DMS153 (cell line): ENCODE measurements at regions not wholly inside any gene's neighbourhood (a gene's known extent, or its start where the extent isn't known, plus 50 kb on each side); places are given as distances from the start of the nearest gene placed in this dataset.
"Not testable (repeated sequence)": the region's sequence is repeated elsewhere in the genome, so short reads cannot be mapped to it uniquely, and the experiment has no call there.

Experiments
- DNase-seq: peaks from one replicate; lab custom pipeline; 2025; lab: John Stamatoyannopoulos, UW

DNA sequence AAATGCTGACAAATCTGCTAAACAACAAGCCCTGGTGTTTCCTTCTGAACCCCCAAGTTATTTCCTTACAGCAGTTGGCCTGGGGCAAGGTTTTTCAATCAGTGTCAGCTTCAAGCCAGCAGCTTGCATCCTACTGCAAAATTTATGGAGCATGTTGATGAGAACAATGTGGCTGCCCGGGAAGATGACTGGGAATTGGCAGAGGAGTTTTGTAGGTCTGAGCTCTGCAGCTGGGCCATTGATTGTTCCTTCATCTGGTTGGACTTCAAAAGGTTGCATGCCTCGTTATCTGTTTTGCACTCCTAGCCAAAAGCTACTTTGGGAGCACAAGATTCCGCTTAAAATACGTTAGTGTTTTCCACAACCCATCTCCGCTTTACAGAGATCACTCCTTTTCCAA is 1030.3 kb upstream of the LCORL start:
- DNase-seq, result no peak

DNA sequence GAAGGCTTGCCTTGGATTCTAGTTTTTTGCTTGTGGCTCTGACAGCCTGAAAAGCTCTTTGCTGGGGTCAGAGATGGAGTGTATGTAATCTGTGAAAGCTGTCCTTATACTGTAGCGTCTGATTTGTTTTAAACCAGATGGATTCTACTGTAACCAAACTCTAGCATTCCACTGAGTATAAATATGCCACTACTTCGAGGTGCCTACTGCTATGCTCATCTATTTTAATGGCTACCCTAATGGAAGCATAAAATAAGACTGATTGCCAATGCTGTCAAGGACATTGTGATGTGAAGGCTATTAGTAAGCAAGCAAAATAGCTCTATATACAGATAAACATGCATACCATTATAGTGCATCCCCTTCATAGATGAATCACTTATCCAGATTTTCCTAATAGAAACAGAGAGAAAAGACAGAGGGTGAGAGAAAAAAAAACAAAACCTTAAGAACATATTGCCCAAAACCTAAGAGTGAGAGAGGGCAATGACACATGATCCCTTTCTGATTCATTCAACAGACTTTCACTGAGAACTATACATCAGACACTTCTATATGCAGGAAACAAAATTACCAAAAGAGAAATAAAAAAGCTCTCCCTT is 1025.8 kb upstream of the LCORL start:
- DNase-seq, result no peak

DNA sequence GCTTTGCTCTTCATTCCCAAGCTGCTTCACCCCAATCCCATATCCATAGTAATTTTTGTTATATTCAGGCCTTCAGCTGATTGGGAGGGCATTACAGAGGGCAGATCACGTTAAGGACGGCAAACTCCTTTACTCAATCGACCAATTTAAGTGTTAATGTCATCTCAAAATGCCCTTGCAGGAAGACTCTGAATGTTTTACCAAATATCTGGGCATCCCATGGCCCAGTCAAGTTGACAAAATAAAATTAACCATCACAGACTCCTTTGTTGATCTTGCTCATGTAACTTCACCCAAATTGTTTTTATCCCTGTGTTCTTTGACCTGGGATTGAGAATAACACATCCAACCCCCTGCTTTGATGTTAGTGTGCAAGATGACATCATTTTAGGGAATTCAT is 1018.3 kb upstream of the LCORL start:
- DNase-seq, result no peak

DNA sequence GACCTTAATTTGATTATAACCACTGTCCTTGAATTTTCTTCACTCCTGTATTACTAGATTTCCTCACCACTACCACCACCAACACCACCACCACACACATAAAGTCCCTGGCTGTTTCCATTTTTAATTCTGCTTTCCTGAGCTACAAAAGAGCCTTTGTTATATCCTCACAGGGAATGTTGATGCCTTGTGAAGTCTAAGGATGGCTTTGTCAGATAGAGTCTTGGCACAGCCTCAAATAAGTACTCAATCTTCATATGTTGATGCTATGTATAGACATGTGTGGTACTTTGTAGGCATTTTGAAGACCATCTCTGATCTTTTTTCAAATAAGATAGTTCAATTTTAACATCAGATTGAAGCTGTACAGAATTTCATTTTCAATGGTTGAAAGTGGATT is 1016.7 kb upstream of the LCORL start:
- no peak for DNase-seq

DNA sequence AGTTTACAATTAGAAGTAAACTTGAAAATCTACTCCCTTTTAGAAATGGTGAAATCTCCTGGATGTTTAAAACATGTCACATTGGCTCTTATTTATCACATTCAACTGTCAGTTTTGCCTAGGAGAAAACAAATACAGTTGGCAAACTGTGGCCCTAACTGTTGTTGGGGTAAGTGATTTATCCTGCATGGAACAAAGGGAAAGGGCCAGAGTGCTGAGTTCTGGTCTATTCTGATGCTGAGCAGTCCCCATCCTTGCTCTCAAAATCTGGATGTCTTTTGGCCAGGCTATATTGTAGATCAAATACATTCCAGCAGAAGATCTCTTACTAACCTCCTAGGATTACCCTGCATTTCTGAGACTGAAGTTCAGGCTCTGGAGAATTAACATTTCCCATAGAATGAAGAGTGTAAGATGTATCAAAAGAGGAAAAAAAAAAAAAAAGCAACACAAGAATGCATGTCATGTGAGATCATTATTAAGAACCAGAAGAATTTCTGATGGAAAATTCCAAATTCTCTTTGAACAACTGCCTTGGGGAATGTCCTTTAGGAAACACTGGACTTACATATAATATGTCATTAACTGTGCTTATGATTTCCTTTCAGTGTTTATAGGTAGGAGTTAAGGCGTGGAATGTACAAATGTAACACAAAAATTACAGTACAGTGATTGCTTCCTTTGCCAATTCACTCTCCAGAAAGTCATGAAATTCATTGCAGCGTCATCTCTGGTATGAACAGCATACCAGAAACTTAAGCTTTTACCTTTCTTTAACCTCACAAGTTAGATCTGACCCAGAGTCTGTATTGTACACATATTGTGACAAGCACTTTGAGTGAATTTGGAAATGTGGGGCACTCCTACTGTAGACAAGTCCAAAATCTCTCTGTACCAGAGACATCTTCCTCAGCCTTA is 1012.5 kb upstream of the LCORL start:
- DNase-seq, result no peak

DNA sequence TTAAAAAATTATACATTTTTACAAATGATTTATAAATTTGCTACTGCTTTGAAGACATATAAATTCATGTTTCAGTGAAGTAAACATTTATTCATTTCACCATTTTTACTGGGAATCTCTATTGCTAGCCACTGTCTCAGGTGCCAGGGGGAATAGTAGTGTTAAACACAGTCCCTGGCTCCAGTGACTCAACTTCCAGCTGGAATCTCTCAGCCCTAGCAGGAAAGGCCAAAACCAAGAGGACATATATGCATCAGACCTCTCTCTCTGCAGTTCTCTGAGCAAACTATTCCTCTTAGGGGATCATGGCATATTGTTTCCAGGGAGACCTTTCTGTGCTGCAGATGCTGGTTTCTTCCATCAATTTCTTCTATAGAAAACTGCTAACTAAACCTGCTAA is 1009.0 kb upstream of the LCORL start:
- no peak for DNase-seq

DNA sequence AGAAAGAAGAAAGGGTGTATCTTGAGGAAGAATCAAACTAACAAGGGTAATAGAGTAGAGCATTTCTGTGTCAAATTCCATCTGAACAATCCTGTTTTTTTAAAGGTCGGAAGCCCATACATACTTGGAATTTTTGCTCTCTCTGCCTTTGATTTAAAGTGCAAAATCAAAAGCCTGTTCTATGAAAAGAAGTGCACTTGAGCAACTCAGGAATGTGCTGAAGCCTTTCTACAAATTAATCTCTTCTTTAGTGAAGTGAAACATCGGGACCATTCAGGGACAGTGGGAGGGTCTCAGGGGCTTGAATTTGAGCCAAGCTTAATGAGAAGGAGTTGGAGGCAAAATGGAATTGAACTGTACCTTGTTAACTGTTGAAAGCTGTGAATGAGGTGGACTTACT is 1008.5 kb upstream of the LCORL start:
- no peak for DNase-seq

DNA sequence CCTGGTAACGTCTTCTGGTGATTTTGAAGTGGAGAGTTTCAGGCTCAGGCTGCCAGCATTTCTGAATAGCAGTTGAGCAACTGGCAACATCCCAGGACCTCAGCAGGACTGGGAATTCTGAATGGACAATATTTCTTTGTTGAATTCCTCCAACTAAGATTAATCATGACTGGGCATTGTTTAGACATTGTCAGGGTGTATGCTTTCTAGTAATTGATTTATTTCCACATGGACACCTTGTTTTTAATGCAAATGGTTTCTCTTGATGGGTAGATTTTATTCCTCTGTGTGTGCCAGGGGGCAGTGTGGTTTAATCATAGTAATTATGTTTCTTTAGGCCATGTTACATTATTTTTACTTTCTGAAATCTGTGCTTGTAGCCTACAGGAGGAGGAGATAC is 1004.7 kb upstream of the LCORL start:
- DNase-seq, result no peak

DNA sequence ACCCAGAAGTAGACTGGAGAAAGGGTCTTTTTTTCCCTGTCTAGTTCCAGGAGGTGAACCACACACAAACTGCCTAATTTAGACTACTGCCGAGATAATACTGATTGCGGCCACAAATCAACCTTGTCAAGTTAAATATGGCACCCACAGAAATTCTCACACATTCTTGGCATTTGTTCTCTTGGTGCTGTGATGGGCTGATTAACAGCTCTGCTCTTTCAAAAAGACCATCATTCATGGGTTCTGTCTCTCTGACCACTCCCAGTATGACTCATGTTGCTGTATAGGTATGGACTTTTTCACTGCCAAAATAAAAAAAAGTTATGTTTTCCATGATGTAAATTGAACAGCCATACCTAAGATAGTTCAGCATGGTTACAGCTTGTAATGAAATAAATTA is 1003.5 kb upstream of the LCORL start:
- no peak for DNase-seq

DNA sequence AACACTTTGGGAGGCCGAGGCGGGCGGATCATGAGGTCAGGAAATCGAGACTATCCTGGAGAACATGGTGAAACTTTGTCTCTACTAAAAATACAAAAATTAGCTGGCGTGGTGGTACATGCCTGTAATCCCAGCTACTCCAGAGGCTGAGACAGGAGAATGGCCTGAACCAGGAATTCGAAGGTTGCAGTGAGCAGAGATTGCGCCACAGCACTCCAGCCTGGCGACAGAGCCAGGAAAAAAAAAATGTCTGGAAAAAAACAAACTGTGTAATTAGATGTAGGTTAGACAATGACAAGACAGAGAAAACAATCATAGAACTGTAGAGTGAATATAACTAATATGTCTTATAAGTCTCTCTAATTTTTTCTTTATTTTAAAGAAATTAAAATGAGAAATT is 1002.5 kb upstream of the LCORL start:
- no peak for DNase-seq

DNA sequence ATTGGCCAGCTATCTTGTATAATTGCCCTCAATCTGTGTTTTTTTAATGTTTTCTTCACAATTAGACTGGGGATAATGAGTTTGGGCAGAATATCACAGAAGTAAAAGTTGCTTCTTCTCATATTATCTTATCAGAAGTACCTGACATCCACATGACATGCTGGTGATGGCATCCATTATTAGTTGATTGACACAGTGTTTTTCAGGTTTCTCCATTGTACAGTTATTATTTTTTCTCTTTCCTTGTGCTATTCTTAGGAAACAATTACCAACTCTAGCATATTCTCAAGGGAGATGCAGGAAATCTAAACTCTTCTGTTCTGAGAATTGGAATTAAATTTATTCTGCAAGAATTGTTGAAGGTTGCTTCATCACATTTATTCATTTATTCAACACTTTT is 1000.1 kb upstream of the LCORL start:
- no peak for DNase-seq

DNA sequence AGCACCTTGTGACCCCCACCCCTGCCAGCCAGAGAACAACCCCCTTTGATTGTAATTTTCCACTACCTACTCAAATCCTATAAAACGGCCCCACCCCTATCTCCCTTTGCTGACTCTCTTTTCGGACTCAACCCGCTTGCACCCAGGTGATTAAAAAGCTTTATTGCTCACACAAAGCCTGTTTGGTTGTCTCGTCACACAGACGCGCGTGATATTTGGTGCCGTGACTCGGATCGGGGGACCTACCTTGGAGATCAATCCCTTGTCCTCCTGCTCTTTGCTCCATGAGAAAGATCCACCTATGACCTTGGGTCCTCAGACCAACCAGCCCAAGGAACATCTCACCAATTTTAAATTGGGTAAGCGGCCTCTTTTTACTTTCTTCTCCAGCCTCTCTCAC is 995.0 kb upstream of the LCORL start:
- not testable (repeated sequence) for DNase-seq

DNA sequence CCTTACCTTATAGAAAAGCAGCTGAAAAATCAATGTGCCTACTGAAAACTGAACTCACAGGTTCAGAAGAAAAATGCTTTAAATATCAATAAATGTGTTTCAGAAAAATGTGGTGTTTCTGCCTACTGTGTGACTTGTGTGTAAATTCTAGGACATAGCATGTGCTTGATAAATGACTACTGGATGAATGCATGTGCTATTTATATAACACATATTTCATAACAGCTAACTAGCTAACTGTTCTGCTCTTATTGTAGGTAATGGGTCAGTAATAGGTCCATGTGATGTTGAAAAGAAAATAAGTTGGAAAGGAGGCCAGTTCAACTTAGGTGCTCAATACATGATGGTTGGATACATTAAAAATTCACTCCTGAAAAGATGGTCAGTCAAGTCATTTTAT is 993.0 kb upstream of the LCORL start:
- no peak for DNase-seq

DNA sequence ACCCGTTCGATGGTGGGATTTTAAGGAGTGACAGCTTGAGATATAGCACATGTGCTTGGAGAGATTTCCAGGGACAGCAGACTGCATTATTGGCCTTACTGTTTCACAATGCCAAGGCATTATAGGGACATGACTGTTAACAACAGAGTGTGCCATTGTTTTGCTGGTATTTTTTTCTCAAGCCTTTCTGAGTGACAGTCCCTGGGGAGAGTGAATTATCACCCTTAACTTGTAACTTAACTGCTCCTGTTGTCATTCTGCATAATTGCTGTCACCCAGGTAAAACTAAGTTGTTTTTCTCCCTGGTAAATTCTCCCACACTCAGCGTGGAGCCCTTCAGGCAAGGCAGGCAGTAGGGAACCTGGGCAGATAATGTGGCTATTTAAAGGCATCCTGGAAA is 989.2 kb upstream of the LCORL start:
- no peak for DNase-seq

DNA sequence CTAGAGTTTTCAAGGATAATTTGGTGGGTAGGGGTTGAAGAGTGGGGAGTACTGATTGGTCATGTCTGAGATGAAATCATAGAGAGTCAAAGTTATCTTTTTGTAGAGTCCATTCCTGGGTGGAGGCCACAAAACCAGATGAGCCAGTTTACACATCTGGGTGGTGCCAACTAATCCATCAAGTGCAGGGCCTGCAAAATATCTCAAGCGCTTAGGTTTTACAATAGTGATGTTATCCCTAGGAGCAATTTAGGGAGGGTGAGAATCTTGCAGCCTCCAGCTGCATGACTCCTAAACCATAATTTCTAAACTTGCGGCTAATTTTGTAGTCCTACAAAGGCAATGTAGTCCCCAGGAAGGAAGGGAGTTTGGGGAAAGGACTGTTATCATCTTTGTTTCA is 988.3 kb upstream of the LCORL start:
- DNase-seq, result no peak

DNA sequence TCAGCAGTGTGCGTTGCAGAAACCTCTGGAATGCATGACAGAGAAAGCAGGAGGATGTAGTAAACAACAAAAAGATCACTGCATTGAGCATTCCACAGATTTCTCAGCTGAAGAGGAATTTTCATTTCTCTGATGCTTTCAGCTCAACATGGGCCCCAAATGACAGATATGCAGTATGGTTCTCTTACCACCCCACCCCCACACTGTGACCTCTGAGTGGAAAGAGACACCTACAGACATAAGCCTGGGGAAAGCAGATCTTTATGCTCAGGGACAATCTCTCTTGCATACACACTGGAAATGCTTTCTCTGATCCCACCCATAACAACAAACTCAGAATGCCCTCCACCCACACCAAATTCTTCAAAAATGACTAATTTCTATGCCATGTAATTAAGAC is 983.7 kb upstream of the LCORL start:
- no peak for DNase-seq

DNA sequence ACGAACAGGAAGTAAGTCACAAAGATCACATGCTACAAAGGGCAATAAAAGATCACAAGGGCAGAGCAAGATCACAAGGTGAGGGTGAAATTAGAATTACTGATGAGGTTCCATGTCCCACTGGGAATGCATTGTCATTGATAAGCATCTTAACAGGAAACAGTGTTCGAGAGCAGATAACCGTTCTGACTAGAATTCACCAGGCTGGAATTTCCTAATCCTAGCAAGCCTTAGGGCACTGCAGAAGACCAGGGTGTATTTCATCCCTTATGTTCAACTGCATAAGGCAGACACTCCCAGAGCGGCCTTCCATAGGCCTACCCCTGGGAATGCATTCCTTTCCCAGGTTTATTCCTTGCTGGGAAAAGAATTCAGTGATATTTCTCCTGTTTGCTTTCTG is 980.6 kb upstream of the LCORL start:
- no peak for DNase-seq

DNA sequence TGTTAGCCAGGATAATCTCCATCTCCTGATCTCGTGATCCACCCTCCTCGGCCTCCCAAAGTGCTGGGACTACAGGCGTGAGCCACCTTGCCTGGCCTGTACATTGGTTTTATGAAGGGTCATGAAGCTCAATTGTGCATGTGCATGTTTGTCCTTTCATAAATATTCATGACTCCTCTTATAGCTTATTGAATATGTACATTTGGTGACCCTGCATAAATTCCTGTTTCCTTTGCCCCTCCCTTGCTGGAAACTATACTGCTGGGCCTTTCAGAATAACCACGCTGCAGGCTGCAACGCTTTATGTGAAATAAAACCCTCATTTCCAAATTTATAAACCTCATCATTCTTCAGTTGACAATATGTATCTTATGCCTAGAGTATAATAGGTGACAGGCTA is 978.0 kb upstream of the LCORL start:
- DNase-seq, result no peak

DNA sequence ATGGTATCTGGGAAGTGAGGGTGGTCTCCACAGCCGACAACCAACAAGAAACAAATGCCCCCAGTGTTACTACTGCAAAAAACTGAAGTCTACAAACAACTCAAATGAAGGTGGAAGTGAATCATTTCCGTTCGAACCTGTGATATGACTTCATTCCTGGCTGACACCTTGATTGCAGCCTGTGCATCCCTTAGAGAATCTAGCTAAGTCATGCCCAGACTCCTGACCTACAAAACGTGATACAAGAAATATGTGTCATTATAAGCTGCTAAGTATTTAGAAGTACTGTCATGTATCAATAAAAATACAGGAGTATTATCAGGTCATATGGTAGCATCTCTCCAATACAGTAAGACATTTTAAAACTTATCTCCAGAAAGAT is 959.7 kb upstream of the LCORL start:
- no peak for DNase-seq

DNA sequence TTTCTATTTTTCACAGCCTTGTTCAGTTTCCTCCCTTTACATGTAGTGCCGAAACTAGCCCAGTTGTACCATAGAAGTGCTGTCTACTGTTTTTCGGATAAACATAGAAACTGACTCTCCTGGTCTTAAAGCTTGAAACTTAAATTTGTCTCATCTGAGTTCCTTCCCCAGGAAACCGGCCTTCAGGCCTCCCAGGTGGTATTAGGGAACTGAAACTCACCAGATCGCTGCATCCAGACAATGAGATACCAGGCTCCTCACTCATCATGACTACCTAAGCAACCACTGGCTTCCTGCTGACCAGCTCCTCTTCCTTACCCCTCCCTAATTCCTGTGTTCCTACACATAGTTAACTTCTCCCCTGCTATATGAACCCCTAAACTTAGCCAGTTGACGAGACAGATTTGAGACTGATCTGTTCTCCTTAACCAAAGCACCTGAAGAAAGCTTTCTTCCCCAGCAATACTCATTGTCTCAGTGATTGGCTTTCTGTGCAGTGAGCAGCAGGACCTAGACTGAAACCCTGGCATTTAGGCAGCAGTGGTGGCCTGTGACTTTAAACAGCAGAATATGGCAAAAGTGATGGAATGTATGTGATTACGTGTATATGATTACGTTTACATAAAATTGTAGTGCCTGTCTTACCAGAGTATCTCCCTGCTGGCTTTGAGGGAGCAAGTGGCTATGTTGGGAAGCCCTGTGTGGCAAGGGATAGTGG is 959.1 kb upstream of the LCORL start:
- no peak for DNase-seq

DNA sequence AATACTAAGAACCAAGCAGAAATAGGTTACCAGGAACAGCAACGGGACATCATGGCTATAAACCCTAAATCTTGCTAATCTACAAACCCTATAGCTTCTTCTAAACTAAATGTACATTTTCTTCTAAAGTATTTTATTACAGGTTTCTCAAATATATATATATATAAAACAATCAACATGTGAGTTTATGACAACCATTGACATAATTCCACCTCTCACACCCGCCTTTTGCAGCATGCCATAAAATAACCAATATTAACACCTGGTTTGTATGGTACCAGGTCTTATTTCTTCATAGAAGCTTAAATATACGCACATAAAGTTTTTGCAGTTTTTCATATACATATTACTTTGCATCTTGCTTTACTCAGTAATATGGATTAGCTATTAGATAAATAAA is 955.3 kb upstream of the LCORL start:
- DNase-seq, result no peak

DNA sequence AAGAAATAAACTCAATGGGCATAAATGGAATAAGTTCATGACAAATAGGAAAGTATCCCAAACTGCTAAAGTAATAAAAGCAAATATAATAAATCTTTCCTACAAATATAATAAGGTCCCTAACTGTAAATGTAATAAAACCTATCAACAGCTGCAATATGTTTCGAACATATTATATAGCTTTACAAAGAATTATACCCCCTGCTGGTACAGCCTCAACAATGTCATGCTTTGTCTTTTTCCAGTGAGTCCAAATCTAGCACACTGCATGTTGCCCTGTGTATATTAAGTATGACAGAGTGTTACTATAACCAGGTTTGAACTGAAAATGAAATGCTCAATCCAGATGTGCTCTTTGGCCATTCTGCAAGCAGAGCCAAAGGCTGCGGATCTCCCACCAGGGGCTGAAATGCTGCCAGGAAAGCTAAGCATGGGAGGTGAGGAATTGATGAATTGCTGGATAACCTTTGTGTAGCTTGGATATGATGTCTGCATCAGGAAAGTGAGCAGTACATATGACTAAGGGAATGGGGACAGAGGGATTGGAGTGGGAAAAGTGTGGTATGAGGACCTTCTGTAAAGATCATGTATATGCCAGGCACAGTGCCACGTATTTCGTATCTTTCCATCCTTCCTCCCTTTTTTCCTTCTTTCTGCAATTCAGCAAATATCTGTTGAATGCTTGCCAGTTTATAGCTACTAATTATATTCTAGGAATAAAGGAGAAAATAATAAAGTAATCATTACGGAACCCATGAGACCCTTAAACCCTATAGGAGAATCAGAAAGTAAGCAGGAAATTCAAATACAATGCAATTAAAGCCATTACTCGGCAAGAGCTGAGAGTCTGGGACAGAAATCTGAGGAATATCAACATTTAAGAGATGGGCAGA is 954.6 kb upstream of the LCORL start:
- DNase-seq, result no peak
